GM23338 (cell line): ENCODE measurements at regions not wholly inside any gene's neighbourhood (a gene's known extent, or its start where the extent isn't known, plus 50 kb on each side); places are given as distances from the start of the nearest gene placed in this dataset.

Experiments used
- ATAC-seq: fragments of 200-7000 bp; cut with Tn5 transposase; 3 replicates; pipeline ENCODE4 v1.9.1; 2020
- DNase-seq: peaks from one replicate; pipeline ENCODE4 v3.0.0-alpha.2; 2015; ENCODE audit warnings: low spot score
- H2AFZ ChIP-seq: fragments of 200-600 bp; sonication (generic); 2 replicates; pipeline ENCODE4 v1.8.0; 2016; ENCODE audit warnings: antibody characterized with exemption, mild to moderate bottlenecking, moderate library complexity
- H3F3A ChIP-seq: fragments of 200-600 bp; sonication (generic); replicated peaks from 2 replicates; pipeline ENCODE4 v1.8.0; 2017; ENCODE audit warnings: antibody characterized with exemption, mixed run types, low read depth
- H3K27ac ChIP-seq: fragments of 200-600 bp; sonication (generic); 2 replicates; pipeline ENCODE4 v1.6.1; 2016; ENCODE audit warnings: low read depth
- H3K27me3 ChIP-seq: fragments of 200-600 bp; sonication (generic); 2 replicates; pipeline ENCODE4 v1.8.0; 2016; ENCODE audit warnings: mild to moderate bottlenecking, mixed run types, moderate library complexity; ENCODE audit not compliant: insufficient read depth
- H3K36me3 ChIP-seq: fragments of 200-600 bp; sonication (generic); 2 replicates; pipeline ENCODE4 v1.8.0; 2016; ENCODE audit warnings: mild to moderate bottlenecking; ENCODE audit not compliant: insufficient read depth
- H3K4me1 ChIP-seq: fragments of 200-600 bp; sonication (generic); 2 replicates; pipeline ENCODE4 v1.8.0; 2016; ENCODE audit warnings: mild to moderate bottlenecking, moderate library complexity; ENCODE audit not compliant: insufficient read depth
- H3K4me2 ChIP-seq: fragments of 200-600 bp; sonication (generic); 2 replicates; pipeline ENCODE4 v1.7.1; 2017; ENCODE audit warnings: mixed run types
- H3K4me3 ChIP-seq: fragments of 200-600 bp; sonication (generic); 2 replicates; pipeline ENCODE4 v1.6.1; 2016; ENCODE audit warnings: mixed run types
- H3K79me2 ChIP-seq: fragments of 200-600 bp; sonication (generic); replicated peaks from 2 replicates; pipeline ENCODE4 v1.8.0; 2017; ENCODE audit warnings: mild to moderate bottlenecking; ENCODE audit not compliant: insufficient read depth
- H3K9me2 ChIP-seq: fragments of 200-600 bp; sonication (generic); 2 replicates; pipeline ENCODE4 v1.8.0; 2017; ENCODE audit not compliant: insufficient read depth
- H4K20me1 ChIP-seq: fragments of 200-600 bp; sonication (generic); replicated peaks from 2 replicates; pipeline ENCODE4 v1.8.0; 2017; ENCODE audit warnings: mild to moderate bottlenecking; ENCODE audit not compliant: insufficient read depth
- H3K27ac Mint-ChIP-seq: 2 replicates; pipeline ENCODE4 v1.8.0; 2020; ENCODE audit warnings: inconsistent platforms, mild to moderate bottlenecking, moderate library complexity, mixed read lengths
- H3K27me3 Mint-ChIP-seq: 3 replicates; pipeline ENCODE4 v1.8.0; 2022; ENCODE audit warnings: low read depth, mild to moderate bottlenecking, moderate library complexity, mixed read lengths, inconsistent platforms; ENCODE audit not compliant: insufficient read depth, poor library complexity
- H3K36me3 Mint-ChIP-seq: 3 replicates; pipeline ENCODE4 v1.8.0; 2021; ENCODE audit warnings: low read depth, mild to moderate bottlenecking, inconsistent platforms, moderate library complexity, mixed read lengths
- H3K4me1 Mint-ChIP-seq: 3 replicates; pipeline ENCODE4 v1.8.0; 2020; ENCODE audit warnings: mild to moderate bottlenecking, inconsistent platforms, mixed read lengths
- H3K4me3 Mint-ChIP-seq: 3 replicates; pipeline ENCODE4 v1.8.0; 2021; ENCODE audit warnings: moderate library complexity, mild to moderate bottlenecking, inconsistent platforms, mixed read lengths
- H3K9me3 Mint-ChIP-seq: 3 replicates; pipeline ENCODE4 v1.8.0; 2020; ENCODE audit warnings: moderate library complexity, mild to moderate bottlenecking, inconsistent platforms, mixed read lengths
- CREB1 ChIP-seq: fragments of 250-450 bp; sonication (Bioruptor Pico); IDR thresholded peaks from 2 replicates; pipeline ENCODE4 v1.5.0; 2020; ENCODE audit warnings: low read depth, mild to moderate bottlenecking, moderate library complexity
- CTCF ChIP-seq, 2 experiments: fragments of 200-600 bp in 1 of 2; sonication (generic) in 1 of 2; conservative IDR thresholded peaks; 2 replicates each; pipeline versions ENCODE4 v1.5.1 to v1.6.1; 2016 to 2017; ENCODE audit warnings: antibody characterized with exemption in 2 of 2, low read depth in 2 of 2, mild to moderate bottlenecking in 2 of 2, moderate library complexity in 1 of 2
- EZH2phosphoT487 ChIP-seq: fragments of 200-600 bp; sonication (generic); IDR thresholded peaks from one replicate; pipeline ENCODE4 v1.8.1; 2018; ENCODE audit warnings: antibody characterized with exemption; ENCODE audit not compliant: unreplicated experiment
- JUNB ChIP-seq: IDR thresholded peaks from one replicate; pipeline ENCODE4 v1.6.1; 2016; ENCODE audit warnings: antibody characterized with exemption; ENCODE audit not compliant: unreplicated experiment
- NANOG ChIP-seq: IDR thresholded peaks from 2 replicates; pipeline ENCODE4 v1.6.1; 2016; ENCODE audit warnings: antibody characterized with exemption, borderline replicate concordance
- REST ChIP-seq: IDR thresholded peaks from one replicate; pipeline ENCODE4 v1.6.1; 2018; ENCODE audit warnings: antibody characterized with exemption; ENCODE audit not compliant: unreplicated experiment
- STAT1 ChIP-seq: IDR thresholded peaks from one replicate; pipeline ENCODE4 v1.6.1; 2016; ENCODE audit warnings: antibody characterized with exemption; ENCODE audit not compliant: unreplicated experiment
- ZNF114 ChIP-seq: fragments of 250-450 bp; sonication (Bioruptor Pico); IDR thresholded peaks from 2 replicates; pipeline ENCODE4 v1.5.0; 2020; ENCODE audit warnings: mild to moderate bottlenecking, moderate library complexity

GRCh38 chr5:123790226-123790625 lies 278.2 kb downstream of the CSNK1G3 start:
- Mint-ChIP-seq H3K27ac (no peak overlapping the region), H3K36me3 (peaks cover 14% of the 10 kb centered on the region; the same call in 2 of the 3 replicates), H3K9me3 (peaks cover 12% of the 10 kb centered on the region), H3K27me3 (no peaks in the 10 kb centered on the region), H3K4me3 (no peak overlapping the region), H3K4me1 (peaks cover 9% of the 10 kb centered on the region)
- Histone ChIP-seq H3K4me2 (no peak overlapping the region), H3F3A (no peaks in the 10 kb centered on the region), H2AFZ (no peak overlapping the region), H3K36me3 (no peaks in the 10 kb centered on the region), H3K9me2 (peaks cover 3% of the 10 kb centered on the region; the same call in 1 of the 2 replicates), H4K20me1 (no peaks in the 10 kb centered on the region), H3K4me1 (peaks cover 14% of the 10 kb centered on the region; the same call in 1 of the 2 replicates), H3K27me3 (no peaks in the 10 kb centered on the region), H3K79me2 (no peaks in the 10 kb centered on the region), H3K4me3 (no peak overlapping the region), H3K27ac (no peak overlapping the region)
- DNase-seq (no peak), ATAC-seq (no peak)
- TF ChIP-seq JUNB (no peak), STAT1 (no peak), NANOG (no peak), REST (no peak), ZNF114 (CRISPR knock-in tag) (no peak), CTCF (conservative IDR thresholded peaks at IDR 0.05; ENCODE audit: low read depth in 2 of 2) (no peak), CREB1 (CRISPR knock-in tag) (no peak), EZH2phosphoT487 (no peak)

GRCh38 chr5:123787635-123788034 lies 275.7 kb downstream of the CSNK1G3 start:
- Histone ChIP-seq H3F3A (no peaks in the 10 kb centered on the region), H3K4me2 (no peak overlapping the region), H3K36me3 (no peaks in the 10 kb centered on the region), H3K4me3 (no peak overlapping the region), H3K27ac (no peak overlapping the region), H3K79me2 (no peaks in the 10 kb centered on the region), H2AFZ (no peak overlapping the region), H3K9me2 (peaks cover 3% of the 10 kb centered on the region; the same call in 1 of the 2 replicates), H4K20me1 (no peaks in the 10 kb centered on the region), H3K4me1 (peaks cover 15% of the 10 kb centered on the region; the same call in 1 of the 2 replicates), H3K27me3 (no peaks in the 10 kb centered on the region)
- H3K27ac Mint-ChIP-seq = no peak overlapping the region
- DNase-seq (no peak), ATAC-seq (no peak)
- peaks cover 9% of the 10 kb centered on the region for H3K4me1 Mint-ChIP-seq
- peaks cover 14% of the 10 kb centered on the region; the same call in 2 of the 3 replicates for H3K36me3 Mint-ChIP-seq
- H3K4me3 Mint-ChIP-seq = no peak overlapping the region
- H3K9me3 Mint-ChIP-seq = peaks cover 12% of the 10 kb centered on the region
- H3K27me3 Mint-ChIP-seq = no peaks in the 10 kb centered on the region
- TF ChIP-seq ZNF114 (CRISPR knock-in tag) = no peak
- no peak for TF ChIP-seq JUNB
- TF ChIP-seq REST = no peak
- TF ChIP-seq STAT1 = no peak
- TF ChIP-seq NANOG = no peak
- TF ChIP-seq CTCF (conservative IDR thresholded peaks at IDR 0.05; ENCODE audit: low read depth in 2 of 2) = no peak
